HG03045 (cell line): ENCODE measurements at regions not wholly inside any gene's neighbourhood (a gene's known extent, or its start where the extent isn't known, plus 50 kb on each side); places are given as distances from the start of the nearest gene placed in this dataset.

Source experiments
- ATAC-seq: cut with Tn5 transposase; IDR thresholded peaks from one replicate; pipeline ENCODE4 v1.9.1; 2021; ENCODE audit warnings: mild to moderate bottlenecking, moderate library complexity; ENCODE audit not compliant: unreplicated experiment

- no peak for ATAC-seq
Observed at GRCh38 chr1:63112155-63112900, 210.0 kb upstream of the FOXD3 start.

- ATAC-seq, result no peak
Observed at GRCh38 chr1:63115527-63115926, 206.8 kb upstream of the FOXD3 start.

- no peak for ATAC-seq
Observed at GRCh38 chr1:63116016-63116415, 206.4 kb upstream of the FOXD3 start.

- ATAC-seq, result no peak
Observed at GRCh38 chr1:63119575-63120155, 202.7 kb upstream of the FOXD3 start.

- no peak for ATAC-seq
Observed at GRCh38 chr1:63122079-63122478, 200.3 kb upstream of the FOXD3 start.

GRCh38 chr1:63124666-63125191 is 197.6 kb upstream of the FOXD3 start:
- peak; percentile 85 for ATAC-seq

- no peak for ATAC-seq
Observed at GRCh38 chr1:63126104-63126503, 196.3 kb upstream of the FOXD3 start.

GRCh38 chr1:63127376-63127775 is 195.0 kb upstream of the FOXD3 start:
- ATAC-seq, result no peak

- no peak for ATAC-seq
Observed at GRCh38 chr1:63128556-63128955, 193.8 kb upstream of the FOXD3 start.

GRCh38 chr1:63129184-63129583 is 193.2 kb upstream of the FOXD3 start:
- ATAC-seq, result no peak

GRCh38 chr1:63129855-63130254 is 192.5 kb upstream of the FOXD3 start:
- no peak for ATAC-seq

GRCh38 chr1:63134501-63135173 is 187.7 kb upstream of the FOXD3 start:
- ATAC-seq, result no peak

GRCh38 chr1:63135174-63135512 is 187.2 kb upstream of the FOXD3 start:
- ATAC-seq, result no peak

- ATAC-seq, result no peak
Observed at GRCh38 chr1:63135801-63136200, 186.6 kb upstream of the FOXD3 start.

GRCh38 chr1:63142001-63142400 is 180.4 kb upstream of the FOXD3 start:
- no peak for ATAC-seq

GRCh38 chr1:63143482-63143881 is 178.9 kb upstream of the FOXD3 start:
- no peak for ATAC-seq

GRCh38 chr1:63147783-63148182 is 174.6 kb upstream of the FOXD3 start:
- ATAC-seq, result no peak

- no peak for ATAC-seq
Observed at GRCh38 chr1:63148825-63149645, 173.3 kb upstream of the FOXD3 start.

GRCh38 chr1:63152572-63152971 is 169.8 kb upstream of the FOXD3 start:
- no peak for ATAC-seq

GRCh38 chr1:63155437-63155836 is 166.9 kb upstream of the FOXD3 start:
- no peak for ATAC-seq

GRCh38 chr1:63157085-63157484 is 165.3 kb upstream of the FOXD3 start:
- no peak for ATAC-seq
